A673 (cell line): ENCODE measurements at regions not wholly inside any gene's neighbourhood (a gene's known extent, or its start where the extent isn't known, plus 50 kb on each side); places are given as distances from the start of the nearest gene placed in this dataset.

Experiments
- BruUV-seq: library from RNA; stranded (reverse); fragments of 400-500 nt; replicated peaks from 2 replicates; lab custom pipeline; 2021; lab: Mats Ljungman, UMichigan
- CTCF ChIA-PET: fragments of 300-600 bp; sonication (Branson Sonifier 250); formaldehyde crosslinking; loops from one replicate; lab custom pipeline; 2022; ENCODE audit warnings: antibody characterized with exemption; lab: Charles Lee
- POLR2A ChIA-PET: fragments of 300-600 bp; sonication (Branson Sonifier 250); formaldehyde crosslinking; loops from one replicate; lab custom pipeline; 2022; ENCODE audit warnings: antibody characterized with exemption; ENCODE audit not compliant: low non-redundant PET; lab: Charles Lee
- DNase-seq: peaks from one replicate; pipeline ENCODE4 v3.0.0-alpha.2; 2015; ENCODE audit warnings: low spot score
- H3K27ac ChIP-seq: fragments of 200-600 bp; sonication (generic); 2 replicates; pipeline ENCODE4 v1.5.1; 2016; ENCODE audit warnings: mixed run types, low read depth, mild to moderate bottlenecking, mixed read lengths, antibody characterized with exemption, low read length; ENCODE audit not compliant: poor library complexity, severe bottlenecking
- H3K27me3 ChIP-seq: fragments of 200-600 bp; sonication (generic); replicated peaks from 2 replicates; pipeline ENCODE4 v1.6.1; 2017; ENCODE audit warnings: mixed run types, low read depth, mild to moderate bottlenecking, mixed read lengths, antibody characterized with exemption, low read length; ENCODE audit not compliant: insufficient read depth, poor library complexity
- H3K36me3 ChIP-seq: fragments of 200-600 bp; sonication (generic); 2 replicates; pipeline ENCODE4 v1.6.1; 2016; ENCODE audit warnings: mixed run types, mild to moderate bottlenecking, mixed read lengths, antibody characterized with exemption, low read length; ENCODE audit not compliant: insufficient read depth, poor library complexity, severe bottlenecking
- H3K4me1 ChIP-seq: fragments of 200-600 bp; sonication (generic); 2 replicates; pipeline ENCODE4 v1.6.1; 2017; ENCODE audit warnings: mixed run types, mild to moderate bottlenecking, mixed read lengths, antibody characterized with exemption, low read length; ENCODE audit not compliant: insufficient read depth, poor library complexity, severe bottlenecking
- H3K4me3 ChIP-seq: fragments of 200-600 bp; sonication (generic); 2 replicates; pipeline ENCODE4 v1.5.1; 2016; ENCODE audit warnings: low read depth, mixed run types, mild to moderate bottlenecking, mixed read lengths, low read length; ENCODE audit not compliant: poor library complexity, severe bottlenecking
- H3K9me3 ChIP-seq: fragments of 200-600 bp; sonication (generic); 2 replicates; pipeline ENCODE4 v1.6.1; 2016; ENCODE audit warnings: mixed run types, low read depth, mild to moderate bottlenecking, mixed read lengths, antibody characterized with exemption, low read length; ENCODE audit not compliant: poor library complexity, severe bottlenecking
- CTCF ChIP-seq: fragments of 300-800, 200-600 bp; sonication (generic); conservative IDR thresholded peaks from 2 replicates; pipeline ENCODE4 v1.5.1; 2017; ENCODE audit warnings: low read depth, mild to moderate bottlenecking, antibody characterized with exemption, low read length, moderate library complexity, mixed read lengths
- EZH2 ChIP-seq: fragments of 200-600 bp; sonication (generic); IDR thresholded peaks from 2 replicates; pipeline ENCODE4 v1.6.1; 2017; ENCODE audit warnings: borderline replicate concordance, low read depth, mild to moderate bottlenecking, mixed read lengths, antibody characterized with exemption, low read length; ENCODE audit not compliant: poor library complexity, severe bottlenecking
- intact Hi-C: fragments of 100-400 bp; cut with micrococcal nuclease; formaldehyde crosslinking; loops from one replicate; pipeline ENCODE4 v1.10.0; 2022; ENCODE audit not compliant: unreplicated experiment

GRCh38 chr5:89435347-89435746 is 552.4 kb upstream of the MEF2C start:
- H3K4me3 ChIP-seq = no peak overlapping the region
- H3K27me3 ChIP-seq = no peaks in the 10 kb centered on the region
- no peak overlapping the region for H3K27ac ChIP-seq
- ChIA-PET POLR2A (no interaction called here), CTCF (no interaction called here)
- H3K4me1 ChIP-seq = no peaks in the 10 kb centered on the region
- no peaks in the 10 kb centered on the region for H3K36me3 ChIP-seq
- BruUV-seq = no TSS peak
- no peaks in the 10 kb centered on the region for H3K9me3 ChIP-seq
- intact Hi-C loops = no loop called here
- TF ChIP-seq EZH2 (no peak), CTCF (no peak)
- no peak for DNase-seq

- Histone ChIP-seq H3K27ac (no peak overlapping the region), H3K4me3 (no peak overlapping the region), H3K27me3 (no peaks in the 10 kb centered on the region), H3K9me3 (no peaks in the 10 kb centered on the region), H3K4me1 (no peaks in the 10 kb centered on the region), H3K36me3 (no peaks in the 10 kb centered on the region)
- ChIA-PET POLR2A (no interaction called here), CTCF (no interaction called here)
- no peak for TF ChIP-seq EZH2
- TF ChIP-seq CTCF = no peak
- intact Hi-C loops = no loop called here
- DNase-seq = no peak
- BruUV-seq = no TSS peak
Measured at GRCh38 chr5:89428624-89429023, 545.6 kb upstream of the MEF2C start.

- H3K9me3 ChIP-seq = no peaks in the 10 kb centered on the region
- CTCF ChIA-PET = no interaction called here
- intact Hi-C loops = no loop called here
- no peaks in the 10 kb centered on the region for H3K27me3 ChIP-seq
- H3K4me1 ChIP-seq = peaks cover 8% of the 10 kb centered on the region
- BruUV-seq = no TSS peak
- no peaks in the 10 kb centered on the region for H3K36me3 ChIP-seq
- H3K27ac ChIP-seq = no peak overlapping the region
- no peak for DNase-seq
- H3K4me3 ChIP-seq = no peak overlapping the region
- TF ChIP-seq EZH2 (no peak), CTCF (no peak)
- POLR2A ChIA-PET = no interaction called here
Measured at GRCh38 chr5:89425062-89425461, 542.1 kb upstream of the MEF2C start.
